ENCODE measurements at regions not wholly inside any gene's neighbourhood (a gene's known extent, or its start where the extent isn't known, plus 50 kb on each side); places are given as distances from the start of the nearest gene placed in this dataset.

DNA sequence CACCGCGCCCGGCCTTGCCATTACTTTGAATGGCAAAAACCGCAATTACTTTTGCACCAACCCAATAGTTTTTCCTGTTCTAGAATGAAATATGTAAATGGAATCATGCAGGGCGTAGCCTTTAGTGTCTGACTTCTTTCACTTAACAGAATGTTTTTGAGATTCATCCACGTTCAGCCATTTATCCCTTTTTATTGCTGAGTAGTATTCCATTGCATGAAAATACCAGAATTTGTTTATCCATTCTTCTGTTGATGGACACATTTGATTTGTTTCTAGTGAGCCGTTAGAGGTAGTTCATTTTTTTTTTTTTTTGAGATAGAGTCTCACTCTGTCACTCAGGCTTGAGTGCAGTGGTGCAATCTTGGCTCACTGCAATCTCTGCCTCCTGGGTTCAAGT is 90.6 kb downstream of the SLC25A47 start:
- peaks cover 13 to 23% of the 10 kb centered on the region in 2 experiments; a peak in 4 of 5 replicates for H3K4me1 ChIP-seq (replicated peaks in 1 of 2; ENCODE audit: control insufficient read depth in 2 of 2, insufficient read depth in 2 of 2, low read length in 2 of 2)
- H3K79me2 ChIP-seq (ENCODE audit: control insufficient read depth, insufficient read depth, low read length), result no peaks in the 10 kb centered on the region
- no peak overlapping the region for H3K4me2 ChIP-seq (ENCODE audit: insufficient read depth, low read length)
- peaks cover 3% of the 10 kb centered on the region for H3K9me1 ChIP-seq (ENCODE audit: control insufficient read depth, insufficient read depth, low read length)
- POLR2A ChIA-PET, result interaction anchor here (0.9 to 2.1 kb wide), 2 partner anchors 12 to 23 kb away, joined by 4 to 5 read pairs; no protein-coding TSS in a partner anchor
- H3K9me3 ChIP-seq (replicated peaks; ENCODE audit: control insufficient read depth, insufficient read depth, low read depth, low read length), result no peaks in the 10 kb centered on the region
- H3K9ac ChIP-seq (ENCODE audit: insufficient read depth in 1 of 2, low read depth in 2 of 2, low read length in 2 of 2), result no peak overlapping the region
- 70% methylated on average over 4 of the region's 7 CpGs for WGBS (ENCODE audit: insufficient coverage, low coverage, missing lambda C conversion rate)
- ATAC-seq (no peak), DNase-seq (ENCODE audit: extremely low read depth in 1 of 4, low spot score in 3 of 4) (no peak), FAIRE-seq (no peak)
- BruUV-seq (replicated peaks), result no TSS peak
- H3K36me3 ChIP-seq (ENCODE audit: control insufficient read depth, insufficient read depth, low read length), result no peaks in the 10 kb centered on the region
- CTCF ChIA-PET (ENCODE audit: low intra/inter-chr PET ratio), result no interaction called here
- H2AFZ ChIP-seq (ENCODE audit: low read depth, low read length), result no peak overlapping the region
- no peak overlapping the region for H3K27ac ChIP-seq (ENCODE audit: extremely low read depth, low read depth, low read length)
- in situ Hi-C loops (cut with MboI) (no loop called here), intact Hi-C loops (cut with micrococcal nuclease) (no loop called here)
- H3K4me3 ChIP-seq, result no peak overlapping the region
- H3K27me3 ChIP-seq (ENCODE audit: control insufficient read depth in 2 of 2, insufficient read depth in 2 of 2, low read length in 2 of 2), result no peaks in the 10 kb centered on the region
- TF ChIP-seq MCM5 (IDR thresholded peaks at IDR 0.05; ENCODE audit: low read depth) (no peak), EGR1 (conservative IDR thresholded peaks at IDR 0.05) (no peak), RBM25 (IDR thresholded peaks at IDR 0.05; ENCODE audit: low read depth, low read length, severe bottlenecking) (peak; percentile 33), ZZZ3 (IDR thresholded peaks at IDR 0.05) (no peak), STAT5B (CRISPR knock-in tag; IDR thresholded peaks at IDR 0.05) (no peak), SPI1 (IDR thresholded peaks at IDR 0.05; ENCODE audit: borderline replicate concordance, low read depth, low read length) (no peak), STAG1 (CRISPR knock-in tag; IDR thresholded peaks at IDR 0.05; ENCODE audit: borderline replicate concordance) (no peak), SNIP1 (IDR thresholded peaks at IDR 0.05; ENCODE audit: low read depth) (no peak), ZNF146 (CRISPR knock-in tag; IDR thresholded peaks at IDR 0.05; ENCODE audit: unreplicated experiment) (peak; percentile 63), CREM (IDR thresholded peaks at IDR 0.05; ENCODE audit: low read depth) (no peak)
- no peaks in the 10 kb centered on the region for H4K20me1 ChIP-seq (replicated peaks; ENCODE audit: control insufficient read depth, insufficient read depth, low read length)
